GM21526 (cell line): ENCODE measurements at regions not wholly inside any gene's neighbourhood (a gene's known extent, or its start where the extent isn't known, plus 50 kb on each side); places are given as distances from the start of the nearest gene placed in this dataset.

Source experiments
- ATAC-seq: cut with Tn5 transposase; IDR thresholded peaks from one replicate; pipeline ENCODE4 v1.9.1; 2021; ENCODE audit warnings: moderate library complexity; ENCODE audit not compliant: unreplicated experiment, low FRiP score

DNA sequence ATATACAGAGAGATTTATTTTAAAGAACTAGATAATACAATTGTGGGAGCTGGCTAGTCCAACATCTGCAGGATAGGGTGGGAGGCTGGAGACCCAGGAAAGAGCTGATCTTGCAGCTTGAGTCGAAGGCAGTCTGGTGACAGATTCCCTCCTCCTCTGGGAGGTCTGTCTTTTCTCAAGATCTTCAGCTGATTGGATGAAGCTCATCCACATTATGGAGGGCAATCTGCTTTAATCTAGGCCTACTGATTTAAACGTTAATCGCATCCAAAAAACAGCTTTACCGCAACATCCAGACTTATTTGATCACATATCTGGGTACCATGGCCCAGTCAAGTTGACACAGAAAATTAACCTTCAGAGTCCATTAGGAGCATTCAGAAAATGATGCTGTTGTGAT, 168.1 kb downstream of the ATPSCKMT start:
- ATAC-seq: no peak

DNA sequence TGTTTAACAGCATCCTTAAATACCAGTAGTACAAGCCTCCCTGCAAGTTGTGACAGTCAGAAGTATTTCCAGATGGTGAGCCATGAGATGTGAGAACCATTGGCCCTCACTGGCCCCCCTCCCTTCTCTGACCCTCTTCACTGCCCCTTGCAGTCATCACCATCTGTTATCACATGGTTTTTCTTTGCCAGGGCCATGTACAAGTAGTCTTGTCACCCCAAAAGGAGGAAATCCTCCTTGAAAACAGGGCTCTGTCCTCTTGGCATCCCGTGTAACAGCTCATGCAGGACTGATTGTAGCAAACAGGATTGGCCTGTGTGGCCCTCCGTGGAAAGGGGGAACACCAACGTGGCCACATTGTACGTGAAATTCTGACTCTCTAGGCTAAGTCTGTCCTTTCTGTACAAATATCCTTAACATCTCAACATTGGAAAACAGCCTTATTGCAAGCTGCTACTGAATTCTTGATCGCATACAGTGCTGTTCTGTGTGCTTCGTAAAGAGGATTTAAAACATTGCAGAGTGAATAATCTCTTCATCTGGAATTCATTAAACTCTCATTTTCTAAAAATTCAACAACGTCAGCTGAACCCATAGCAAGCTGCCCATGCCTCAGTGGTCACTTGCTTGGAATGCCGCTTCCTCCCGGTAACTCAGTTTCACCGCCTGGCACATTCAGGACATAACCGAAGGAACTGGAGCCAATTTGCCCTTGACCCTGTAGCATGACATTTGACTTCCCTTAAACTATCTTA, 171.7 kb downstream of the ATPSCKMT start:
- ATAC-seq: no peak

DNA sequence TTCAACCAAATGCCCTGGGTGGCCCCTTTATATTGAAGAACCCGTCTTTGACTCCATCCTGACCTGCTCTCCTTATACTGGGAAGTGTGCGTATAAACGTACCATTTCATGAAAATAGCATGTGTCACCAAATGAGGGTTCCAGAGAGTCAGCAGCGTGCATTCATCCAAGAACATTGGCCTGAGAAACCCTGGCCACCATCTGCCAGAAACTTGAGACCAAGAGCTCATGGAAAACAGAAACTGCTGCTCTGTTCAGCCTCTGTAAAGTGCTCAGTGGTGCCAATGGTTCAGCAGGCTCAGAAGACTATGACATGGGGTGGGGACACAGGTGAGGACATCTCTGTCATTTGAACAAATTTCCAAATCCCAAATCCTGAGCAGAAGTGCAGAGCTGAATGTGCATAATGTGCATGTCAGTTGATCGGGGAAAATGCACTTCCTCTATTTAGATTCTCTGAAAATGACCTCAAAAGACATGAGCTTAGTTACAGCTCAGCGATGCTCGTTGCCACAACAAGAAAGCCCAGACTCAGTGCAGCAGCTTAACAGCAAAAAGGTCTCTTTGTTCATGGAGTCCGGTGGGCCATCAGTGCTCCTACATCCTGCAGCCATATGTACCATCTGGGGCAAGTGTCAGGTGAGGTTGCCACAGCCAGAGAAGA, 176.1 kb downstream of the ATPSCKMT start:
- no peak for ATAC-seq

DNA sequence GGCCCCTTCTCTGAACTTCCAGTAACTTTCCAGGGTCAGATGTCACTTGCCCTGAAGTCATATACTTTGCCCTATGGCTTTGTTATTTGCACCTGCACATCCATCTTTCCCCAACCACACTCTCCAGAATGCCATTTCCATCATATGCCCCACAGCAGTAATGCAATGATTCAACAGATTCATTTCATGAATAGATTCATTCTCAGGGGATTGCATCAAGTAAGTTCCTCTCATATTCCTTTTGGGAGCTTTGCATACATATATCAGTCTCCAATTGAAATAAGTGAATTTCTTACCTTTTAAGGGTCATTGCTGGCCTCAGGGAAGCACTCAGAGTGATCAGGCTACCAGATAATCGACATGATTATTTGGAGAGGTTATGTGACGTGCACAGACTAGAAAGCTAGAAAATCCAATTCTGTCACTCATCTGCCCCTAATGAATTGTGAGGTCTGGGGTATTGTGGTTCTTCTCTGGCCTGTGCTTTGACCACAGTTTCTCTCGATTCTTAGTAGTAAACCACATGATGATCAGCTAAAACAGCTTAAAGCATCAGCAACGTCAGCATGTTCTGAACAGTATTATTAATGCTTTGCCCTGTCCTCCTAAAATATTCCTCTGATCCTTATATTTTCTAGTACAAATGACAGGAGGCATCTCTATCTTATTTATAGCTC, 179.9 kb downstream of the ATPSCKMT start:
- ATAC-seq: no peak

DNA sequence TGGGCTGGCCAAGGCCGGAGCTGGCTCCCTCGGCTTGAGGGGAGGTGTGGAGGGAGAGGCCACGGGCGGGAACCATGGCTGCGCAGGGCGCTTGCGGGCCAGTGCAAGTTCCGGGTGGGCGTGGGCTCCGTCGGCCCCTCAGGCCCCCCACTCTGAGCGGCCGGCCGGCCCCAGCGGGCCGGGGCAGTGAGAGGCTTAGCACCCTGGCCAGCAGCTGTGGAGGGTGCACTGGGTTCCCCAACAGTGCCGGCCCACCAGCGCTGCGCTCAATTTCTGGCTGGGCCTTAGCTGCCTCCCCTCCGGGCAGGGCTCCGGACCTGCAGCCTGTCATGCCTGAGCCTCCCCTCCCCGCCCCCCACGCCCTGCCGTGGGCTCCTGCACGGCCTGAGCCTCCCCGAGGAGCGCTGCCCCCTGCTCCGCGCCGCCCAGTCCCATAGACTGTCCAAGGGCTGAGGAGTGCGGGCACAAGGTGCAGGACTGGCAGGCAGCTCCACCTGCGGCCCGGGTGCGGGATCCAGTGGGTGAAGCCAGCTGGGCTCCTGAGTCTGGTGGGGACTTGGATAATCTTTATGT, 184.2 kb downstream of the ATPSCKMT start:
- no peak for ATAC-seq

DNA sequence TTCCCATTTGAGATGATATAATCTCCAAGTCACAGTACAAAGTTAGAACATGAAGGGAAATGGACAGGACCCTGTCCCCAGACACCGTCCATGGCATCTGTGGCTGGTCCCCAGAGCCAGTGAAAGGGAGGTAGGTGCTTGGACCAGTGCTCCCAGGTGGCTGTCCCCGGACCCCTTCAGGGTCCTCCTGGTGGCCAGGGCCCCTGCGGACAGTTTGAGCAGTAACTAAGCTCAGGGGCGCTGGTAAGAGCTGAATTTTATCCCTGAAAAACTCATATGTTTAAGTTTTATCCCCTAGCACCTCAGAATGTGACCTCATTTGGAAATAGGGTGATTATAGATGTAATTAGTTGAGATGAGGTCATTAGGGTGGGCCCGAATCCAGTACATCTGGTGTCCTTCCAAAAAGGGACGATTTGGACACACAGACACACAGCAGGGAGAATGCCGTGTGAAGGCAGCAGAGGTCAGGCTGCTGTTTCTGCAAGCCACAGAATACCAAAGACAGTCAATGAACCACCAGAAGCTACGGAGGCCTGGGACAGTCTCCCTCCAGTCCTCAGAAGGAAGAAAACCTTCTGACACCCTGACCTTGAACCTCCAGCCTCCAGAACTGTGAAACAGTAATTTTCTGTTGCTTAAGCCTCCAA, 185.0 kb downstream of the ATPSCKMT start:
- no peak for ATAC-seq

DNA sequence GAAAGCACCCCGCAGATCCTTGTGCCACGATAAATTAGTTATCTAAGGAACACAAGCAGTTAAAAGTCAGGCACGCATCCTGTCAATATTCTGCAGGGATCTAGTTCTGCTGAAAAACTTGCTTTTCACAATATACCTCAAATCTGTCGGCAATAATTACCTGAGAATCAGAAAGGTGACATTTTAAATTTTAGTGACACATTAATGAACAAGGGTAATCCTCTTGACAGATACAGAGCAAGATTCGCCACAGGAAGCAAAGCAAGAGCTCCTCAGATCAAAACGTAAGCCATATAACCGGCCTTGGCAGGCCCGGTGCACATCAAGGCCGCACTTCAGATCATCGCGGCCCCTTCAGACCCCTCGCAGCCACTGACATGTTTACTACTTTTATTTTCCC, 185.7 kb downstream of the ATPSCKMT start:
- ATAC-seq: no peak

DNA sequence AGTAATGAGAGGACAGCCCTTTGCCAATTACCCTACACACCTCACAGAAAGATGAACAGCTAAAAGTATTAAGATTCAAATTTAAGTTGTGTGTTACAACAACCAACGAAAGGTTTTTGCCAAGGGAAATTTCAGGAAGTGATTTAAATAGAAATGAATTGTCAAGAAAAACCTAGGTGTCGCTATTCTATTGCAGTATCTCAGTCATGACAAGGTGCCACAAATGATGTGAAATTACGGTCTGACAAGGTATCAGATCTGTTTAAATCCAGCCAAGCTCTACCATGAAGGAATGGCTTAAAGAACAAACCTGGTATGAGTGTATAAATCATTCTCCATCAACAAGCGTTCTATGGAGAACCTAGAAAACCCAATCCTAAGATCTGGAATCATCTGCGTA, 189.7 kb downstream of the ATPSCKMT start:
- no peak for ATAC-seq

DNA sequence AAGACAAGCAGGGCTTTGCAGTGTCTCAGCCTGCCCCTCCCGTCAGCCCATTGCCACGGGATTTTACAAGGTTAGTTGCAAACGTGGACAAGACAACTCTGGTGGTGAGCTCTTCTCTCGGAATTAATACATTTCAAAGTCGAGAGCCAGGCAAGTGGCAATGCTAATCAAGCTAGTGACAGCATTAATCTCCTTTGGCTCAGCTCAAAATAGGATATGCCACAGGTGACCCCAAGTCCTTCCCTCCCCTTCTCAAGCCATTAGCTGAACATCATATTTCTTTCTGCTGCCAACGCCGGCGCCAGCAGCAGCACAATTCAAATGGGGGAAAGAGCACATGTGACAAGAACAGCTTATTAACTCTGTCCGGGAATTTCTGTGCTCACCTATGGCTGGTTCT, 190.1 kb downstream of the ATPSCKMT start:
- ATAC-seq: no peak

DNA sequence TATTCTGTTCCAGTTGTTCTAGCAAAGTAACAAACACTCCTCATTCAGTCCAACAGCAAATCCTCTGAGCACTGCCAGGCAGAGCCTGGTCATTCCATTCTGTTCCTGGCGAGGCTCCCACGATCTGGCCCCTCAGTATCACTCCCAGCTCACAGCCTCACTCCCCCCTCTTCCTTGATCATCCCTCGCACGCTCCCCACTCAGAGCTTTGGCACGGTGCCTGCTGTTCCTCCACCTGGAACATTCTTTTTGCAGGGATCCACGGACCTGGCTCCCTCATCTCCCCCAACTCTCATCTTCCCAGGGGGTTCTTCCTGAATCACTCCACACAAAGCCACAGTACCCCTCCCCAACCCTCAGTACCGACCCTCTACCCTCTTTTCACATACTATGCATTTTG, 192.3 kb downstream of the ATPSCKMT start:
- ATAC-seq: no peak

DNA sequence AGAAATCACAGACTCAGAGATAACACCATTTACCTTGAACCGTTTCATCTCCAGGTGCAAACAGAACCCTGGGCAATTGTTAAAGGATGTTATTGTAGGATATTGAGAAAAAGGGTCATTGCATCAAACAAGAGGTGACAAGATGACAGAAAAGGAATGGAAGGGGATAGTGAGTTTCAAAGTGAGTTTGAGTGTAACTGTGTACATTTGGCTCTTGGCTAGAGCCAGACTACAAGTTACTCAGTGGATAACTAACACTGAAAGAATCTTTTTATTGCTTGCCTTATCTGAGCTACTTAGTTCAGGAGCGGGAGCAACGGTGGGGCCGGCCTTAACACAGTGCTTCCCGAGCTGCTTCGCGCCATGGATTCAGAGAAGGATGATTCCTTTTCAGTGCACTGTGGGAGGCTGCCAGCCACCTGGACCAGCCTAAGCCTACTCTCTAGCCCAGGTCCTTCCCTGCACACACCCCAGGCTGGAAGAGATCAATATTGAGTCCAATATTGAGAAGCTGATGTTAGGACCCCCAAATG, 193.4 kb downstream of the ATPSCKMT start:
- ATAC-seq: no peak

DNA sequence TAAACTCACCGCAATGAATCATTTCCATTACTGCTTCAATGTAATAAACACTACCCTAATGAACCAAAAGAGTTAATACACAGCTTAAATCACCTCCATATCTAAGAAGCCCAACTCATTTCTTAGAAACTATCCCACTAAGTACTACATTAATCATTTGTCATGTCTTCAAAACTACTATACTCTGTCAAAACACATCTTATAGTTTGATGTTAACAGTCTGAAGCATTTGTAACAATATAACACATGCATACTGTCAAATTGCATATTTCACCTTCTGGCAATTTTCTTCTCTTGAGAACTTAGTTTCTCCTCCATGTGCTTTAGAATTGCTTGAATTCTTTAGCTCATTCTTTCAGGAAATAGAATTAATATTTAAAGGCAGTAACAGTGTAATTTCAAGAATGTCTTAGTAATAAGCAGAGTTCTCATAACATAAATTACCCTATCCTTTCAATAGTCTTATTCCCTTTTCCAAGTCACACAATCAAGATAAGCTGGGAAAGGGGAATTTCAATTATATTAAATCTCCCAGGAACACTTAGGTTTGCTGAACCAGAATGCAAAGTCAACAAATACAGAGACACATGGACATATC, 199.7 kb downstream of the ATPSCKMT start:
- ATAC-seq: no peak

DNA sequence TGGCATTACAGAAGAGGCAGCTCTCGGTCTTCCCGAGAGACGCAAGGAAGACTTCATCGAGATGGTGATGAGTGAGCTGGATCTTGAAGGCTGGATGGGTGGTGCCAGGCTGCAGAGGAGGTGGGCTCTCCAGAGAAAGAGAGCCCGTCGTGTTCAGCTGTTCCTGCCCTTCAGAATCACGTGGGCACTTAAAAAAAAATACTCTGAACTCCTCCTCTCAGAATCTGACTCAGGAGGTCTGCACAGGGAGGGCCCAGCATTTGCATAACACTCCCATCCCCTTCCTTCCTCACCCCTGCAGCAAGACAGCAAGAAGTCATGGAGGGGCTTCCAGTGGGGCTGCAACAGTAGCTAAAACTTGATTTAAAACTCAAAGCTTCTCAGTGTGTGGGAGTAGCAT, 203.0 kb downstream of the ATPSCKMT start:
- no peak for ATAC-seq

DNA sequence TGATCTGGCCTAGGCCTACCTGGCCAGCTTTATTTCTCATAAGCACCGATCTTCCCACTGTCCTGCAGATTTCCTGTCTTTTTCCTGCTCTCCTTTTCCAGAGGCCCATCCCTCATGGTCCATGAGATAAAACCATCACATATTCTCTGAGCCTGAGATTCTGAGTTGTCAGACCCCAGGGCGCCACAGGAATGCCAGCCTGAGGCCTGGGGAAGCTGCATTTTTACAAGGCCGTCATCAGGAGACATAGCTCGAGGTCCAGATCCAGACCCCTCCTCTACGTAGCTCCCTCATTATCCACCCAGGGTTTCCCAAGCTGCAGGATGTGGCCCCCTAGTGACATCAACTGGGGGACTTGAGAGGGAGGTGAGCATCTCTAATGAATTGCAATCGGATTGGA, 204.3 kb downstream of the ATPSCKMT start:
- ATAC-seq: no peak

DNA sequence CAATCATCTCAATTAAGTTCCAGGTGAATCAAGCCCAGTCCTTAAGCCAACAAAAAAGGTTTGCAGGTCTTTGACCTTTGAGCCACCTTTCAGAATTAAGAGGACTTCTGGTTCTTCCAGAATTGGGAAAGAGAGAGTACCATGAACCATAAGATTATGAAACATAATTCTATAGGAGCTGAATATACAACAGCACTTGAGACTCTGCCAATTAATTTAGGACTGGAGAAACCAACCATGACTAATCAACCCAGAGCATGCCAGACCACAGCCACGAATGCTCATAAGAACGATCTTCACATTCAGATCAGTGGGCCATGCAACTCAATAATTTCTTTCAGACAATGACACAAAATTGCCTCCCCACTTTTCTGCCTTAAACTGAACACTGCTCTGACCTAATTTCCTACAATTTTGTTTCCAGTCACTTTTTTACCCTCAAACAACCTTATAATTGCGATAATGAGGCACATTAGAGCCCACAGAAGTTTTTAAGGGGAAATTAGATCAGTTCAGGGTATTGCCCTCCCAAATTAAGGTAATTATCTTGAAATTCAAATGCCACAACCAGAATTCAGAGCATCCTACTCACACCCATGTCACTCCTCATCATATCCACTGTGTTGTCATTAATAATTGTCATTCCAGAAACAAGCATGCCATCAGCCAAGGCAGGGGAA, 213.4 kb downstream of the ATPSCKMT start:
- ATAC-seq: no peak

DNA sequence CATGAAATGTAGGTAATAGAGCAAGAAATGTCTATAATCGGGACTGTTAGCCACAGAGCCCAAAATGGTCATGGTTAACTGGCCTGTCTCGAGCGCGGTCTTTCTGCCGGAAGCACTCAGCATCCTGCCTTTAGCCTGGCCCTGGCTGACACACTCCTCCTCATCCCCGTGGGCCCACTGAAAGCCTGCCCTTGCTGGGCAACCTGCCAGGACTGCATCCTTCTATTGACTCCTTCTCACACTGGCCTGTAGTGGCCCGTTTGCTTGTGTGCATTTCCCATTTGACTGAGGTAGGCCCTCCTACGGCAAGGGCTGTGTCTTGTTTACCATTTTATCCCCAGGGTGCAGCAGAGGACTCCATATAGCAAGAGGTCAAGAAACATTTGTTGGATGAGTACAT, 215.7 kb downstream of the ATPSCKMT start:
- ATAC-seq: no peak

DNA sequence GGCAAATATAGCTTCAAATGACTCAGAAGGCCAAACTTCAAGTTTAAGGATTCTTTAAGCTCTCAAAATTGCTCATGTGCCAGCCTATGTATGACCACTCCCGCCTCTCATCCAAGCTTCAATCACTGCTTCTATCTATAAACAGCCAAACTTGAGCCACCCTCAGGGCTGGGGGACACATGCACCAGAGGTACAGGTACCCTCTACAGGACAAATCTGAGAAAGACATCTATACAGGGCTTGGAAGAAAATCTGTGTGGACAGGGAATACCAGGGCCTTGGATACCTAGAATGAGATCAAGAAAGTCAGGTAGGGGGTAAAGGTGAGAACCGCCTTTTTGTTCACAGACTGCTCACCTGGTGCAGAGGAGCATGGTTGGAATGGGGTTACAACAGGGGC, 217.9 kb downstream of the ATPSCKMT start:
- no peak for ATAC-seq

DNA sequence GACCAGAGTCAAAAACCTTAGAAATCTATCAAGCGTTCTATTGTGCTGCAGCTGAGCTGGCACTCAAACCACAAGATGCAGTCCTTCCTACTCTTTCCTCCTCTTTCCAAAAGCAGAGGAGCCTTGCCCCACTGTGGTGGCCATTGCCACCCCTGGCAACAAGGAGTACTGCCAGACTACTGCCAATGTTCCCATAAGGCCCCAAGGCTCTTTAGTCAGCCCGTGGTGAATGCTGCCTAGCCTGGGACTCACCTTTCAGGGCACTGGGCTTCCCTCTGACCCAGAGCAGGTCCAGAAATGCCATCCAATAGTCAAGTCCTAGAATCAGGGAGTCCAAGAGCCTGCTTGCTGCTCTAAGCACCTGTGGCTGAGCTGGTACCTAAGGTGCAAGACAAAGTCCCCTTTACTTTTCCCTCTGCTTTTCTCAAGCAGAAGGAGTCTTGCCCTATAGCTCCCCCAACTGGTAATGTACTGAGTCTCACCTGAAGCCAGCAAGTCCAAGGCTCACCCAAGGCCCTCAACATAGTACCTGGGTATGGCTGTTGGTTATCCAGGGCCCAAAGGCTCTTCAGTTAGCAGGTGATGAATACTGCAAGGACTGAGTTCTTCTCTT, 219.4 kb downstream of the ATPSCKMT start:
- no peak for ATAC-seq

DNA sequence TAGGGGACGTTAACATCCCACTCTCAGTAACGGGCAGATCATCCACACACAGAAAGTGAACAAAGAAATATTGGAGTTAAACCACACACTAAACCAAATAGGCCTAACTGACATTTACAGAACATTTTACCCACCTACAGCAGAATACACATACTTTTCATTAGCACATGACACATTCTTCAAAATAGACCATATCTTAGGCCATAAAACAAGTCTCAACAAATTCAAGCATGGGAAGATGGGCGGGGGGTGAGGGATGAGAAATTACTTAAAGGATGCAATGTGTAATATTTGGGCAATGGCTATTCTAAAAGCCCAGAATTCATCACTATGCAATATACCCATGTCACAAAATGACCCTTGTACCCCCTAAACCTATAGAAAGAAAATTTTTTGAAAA, 226.2 kb downstream of the ATPSCKMT start:
- no peak for ATAC-seq
